Activated effector memory CD4-positive, alpha-beta T cell treated with anti-CD3 and anti-CD28 coated beads, Interleukin-2, amount 50 U/mL, for 16 hours (primary cell): ENCODE measurements at regions not wholly inside any gene's neighbourhood (a gene's known extent, or its start where the extent isn't known, plus 50 kb on each side); places are given as distances from the start of the nearest gene placed in this dataset.

ENCODE experiments used
- DNase-seq: peaks from one replicate; pipeline ENCODE4 v3.0.0-alpha.2; 2020

- no peak for DNase-seq
Measured at GRCh38 chr1:232555494-232556210, 74.3 kb downstream of the SIPA1L2 start.

DNA sequence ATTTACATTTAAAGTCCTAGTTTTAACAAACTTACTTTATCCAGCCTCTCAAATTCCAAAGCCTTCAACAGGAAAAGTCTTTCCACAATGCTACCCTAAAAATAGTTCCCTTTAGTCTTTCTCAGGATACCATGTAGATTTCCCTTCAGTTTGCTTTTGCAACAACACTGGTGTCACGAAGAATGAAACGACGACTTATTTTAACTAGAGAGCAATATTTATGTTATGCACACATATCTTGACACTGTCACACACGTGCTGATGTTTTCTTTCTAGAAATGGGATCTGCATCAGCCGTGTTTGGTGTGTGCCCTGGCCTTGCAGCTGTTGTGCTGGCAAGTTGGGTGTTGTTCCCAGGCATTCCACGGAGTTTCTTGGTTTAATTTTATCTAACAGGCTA is 75.5 kb downstream of the SIPA1L2 start:
- no peak for DNase-seq

DNA sequence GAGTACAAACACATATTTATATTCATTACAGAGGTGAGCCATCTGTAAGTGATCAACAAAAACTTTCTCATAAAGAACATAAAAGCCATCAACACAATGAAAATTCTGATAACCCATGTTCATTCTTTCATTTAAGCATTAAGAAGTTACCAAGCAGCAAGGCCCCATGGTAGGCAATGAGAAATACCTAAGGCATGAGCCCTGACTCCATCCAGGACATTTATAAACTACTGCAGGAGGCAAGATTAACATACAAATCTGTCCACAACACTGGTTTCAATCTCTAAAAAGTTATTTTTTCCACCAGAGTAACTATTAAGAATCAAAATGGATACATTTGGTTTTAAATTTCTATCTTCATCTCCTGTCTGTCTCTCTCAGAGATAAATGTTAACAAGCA is 76.1 kb downstream of the SIPA1L2 start:
- no peak for DNase-seq

GRCh38 chr1:232553050-232553754 is 76.7 kb downstream of the SIPA1L2 start:
- no peak for DNase-seq

GRCh38 chr1:232551386-232551785 is 78.5 kb downstream of the SIPA1L2 start:
- no peak for DNase-seq

DNA sequence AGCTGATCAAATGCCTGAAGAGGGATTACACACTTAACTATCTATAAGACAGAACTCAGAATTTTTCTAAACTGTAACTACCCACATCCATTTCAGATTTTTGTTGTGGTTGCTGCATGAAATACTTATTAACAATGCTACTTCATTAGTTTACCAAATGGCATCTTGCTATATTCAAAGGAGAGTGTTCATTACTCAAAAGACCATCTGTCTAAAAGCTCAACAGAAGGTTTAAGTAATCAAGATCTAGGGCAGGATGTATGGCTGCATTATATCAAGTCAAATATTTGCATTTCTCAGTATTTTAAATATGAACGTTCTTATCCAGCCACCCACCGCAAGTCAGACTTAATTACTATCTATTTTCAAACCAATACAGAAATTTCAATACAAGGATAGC is 79.9 kb downstream of the SIPA1L2 start:
- DNase-seq = no peak

GRCh38 chr1:232548691-232549090 is 81.2 kb downstream of the SIPA1L2 start:
- DNase-seq = no peak

DNA sequence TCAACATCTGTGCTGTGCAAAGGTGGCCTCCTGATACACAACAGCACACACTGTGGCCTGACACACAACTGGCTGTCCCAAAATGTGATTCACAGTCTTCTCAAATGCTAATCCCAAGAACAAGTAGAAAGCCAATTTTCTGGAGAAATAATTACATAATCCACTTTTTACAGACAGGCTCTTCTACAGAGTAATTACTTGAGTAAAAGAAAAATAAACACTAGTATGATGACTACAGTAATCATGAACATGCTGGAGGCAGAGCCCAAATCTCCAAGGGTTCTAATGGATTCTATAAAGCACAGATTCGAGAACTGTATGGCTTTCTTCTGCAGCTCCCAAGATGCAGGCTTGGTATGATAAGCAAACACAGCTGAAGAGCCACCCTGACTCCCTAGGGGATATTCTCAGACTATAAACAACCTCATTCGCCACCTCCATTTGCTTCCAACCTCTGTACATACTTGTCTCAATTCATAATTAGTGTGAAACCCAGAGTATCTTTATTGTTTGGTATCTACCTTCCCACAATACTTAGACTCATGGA is 81.9 kb downstream of the SIPA1L2 start:
- DNase-seq = no peak

GRCh38 chr1:232542633-232543593 is 87.0 kb downstream of the SIPA1L2 start:
- DNase-seq = no peak

DNA sequence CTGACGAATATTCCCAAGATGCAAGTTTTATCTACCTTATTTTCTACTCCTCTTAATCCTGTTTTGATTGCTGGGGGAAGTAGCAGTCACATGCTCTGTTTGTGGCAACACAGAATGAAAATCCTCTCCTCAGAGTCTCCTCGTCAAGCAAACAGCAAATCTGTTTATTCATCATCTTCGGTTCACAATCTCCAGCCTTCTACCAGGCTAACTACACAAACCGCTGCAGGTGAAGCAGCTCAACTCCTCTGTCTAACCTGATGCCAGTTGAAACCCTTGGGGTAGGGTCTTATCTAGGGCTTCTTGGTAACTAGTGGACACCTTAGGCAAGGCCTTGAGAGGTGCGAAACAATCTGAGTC is 91.0 kb downstream of the SIPA1L2 start:
- no peak for DNase-seq

DNA sequence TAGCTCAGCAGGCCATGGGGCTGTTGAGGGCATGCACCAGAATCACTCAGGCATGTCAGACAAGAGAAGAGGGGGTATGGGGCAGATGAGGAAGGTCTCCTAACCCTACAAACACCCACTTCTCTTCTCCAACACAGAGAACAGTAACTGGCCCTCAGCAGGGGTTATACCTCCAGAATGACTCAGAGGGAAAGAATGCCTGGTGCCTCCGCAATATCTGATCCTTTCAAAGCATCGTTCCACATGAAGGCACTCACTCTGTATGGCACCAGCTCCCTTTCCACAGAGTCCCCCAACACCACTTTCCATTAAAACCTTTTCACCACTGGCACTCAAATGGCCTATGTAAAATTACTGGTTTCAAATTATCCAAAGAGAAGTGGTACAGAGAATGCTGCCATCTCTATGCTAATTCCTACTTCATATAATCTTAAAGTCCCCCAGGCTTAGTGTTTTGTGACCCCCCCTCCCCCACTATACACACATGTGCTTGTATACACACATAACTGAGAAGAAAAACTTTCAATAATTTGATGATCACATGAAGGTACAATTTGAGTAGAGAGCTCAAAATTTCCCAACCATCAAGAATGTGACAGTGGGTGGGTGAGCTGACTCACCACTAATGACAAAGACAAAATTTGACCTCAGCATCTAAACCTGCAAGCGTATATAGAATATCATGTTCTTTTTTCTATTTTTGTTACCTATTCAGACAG is 91.5 kb downstream of the SIPA1L2 start:
- DNase-seq = no peak

- DNase-seq = no peak
Measured at GRCh38 chr1:232534552-232535517, 95.1 kb downstream of the SIPA1L2 start.

DNA sequence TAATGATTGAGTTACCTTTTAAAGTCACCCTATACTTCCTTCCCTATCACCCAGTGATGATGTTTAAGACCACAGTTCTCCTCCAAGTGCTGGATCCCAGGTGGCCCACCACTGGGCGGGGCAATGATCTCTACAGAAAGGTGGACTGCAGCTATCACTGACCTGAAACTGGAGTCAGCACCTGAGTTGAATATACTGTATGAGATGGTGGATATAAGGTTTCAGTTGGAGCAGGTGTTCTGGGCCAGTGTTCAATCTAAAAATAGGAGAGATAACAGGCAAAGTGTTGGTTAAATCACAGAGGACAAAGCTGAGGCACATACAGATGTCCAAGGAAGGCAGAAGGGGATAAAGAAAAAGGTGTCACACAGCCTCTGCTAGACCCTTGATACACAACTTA is 96.6 kb downstream of the SIPA1L2 start:
- no peak for DNase-seq

- no peak for DNase-seq
Measured at GRCh38 chr1:232532901-232533300, 97.0 kb downstream of the SIPA1L2 start.

GRCh38 chr1:232531291-232531690 is 98.6 kb downstream of the SIPA1L2 start:
- no peak for DNase-seq

- DNase-seq = no peak
Measured at GRCh38 chr1:232529747-232530146, 100.2 kb downstream of the SIPA1L2 start.

GRCh38 chr1:232528472-232529089 is 101.4 kb downstream of the SIPA1L2 start:
- DNase-seq = no peak

DNA sequence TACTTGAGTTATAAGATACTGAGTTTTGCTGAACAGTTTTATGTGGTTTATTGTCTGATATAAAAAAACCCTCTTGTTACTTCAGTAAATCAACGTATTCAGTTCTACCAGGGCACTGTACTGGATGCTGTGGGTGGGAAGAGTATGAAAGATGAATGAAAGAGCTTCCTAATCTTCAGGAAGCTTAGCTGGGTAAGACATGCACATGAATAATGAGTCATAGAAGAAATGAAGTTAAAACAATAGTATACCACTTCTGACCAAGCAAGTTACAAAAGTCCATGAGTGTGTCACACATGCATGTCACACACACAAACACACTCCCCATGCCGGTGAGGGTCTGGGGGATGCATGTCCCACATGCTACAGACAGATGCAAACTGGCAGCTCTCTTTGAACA is 105.9 kb downstream of the SIPA1L2 start:
- no peak for DNase-seq

GRCh38 chr1:232522189-232522588 is 107.7 kb downstream of the SIPA1L2 start:
- no peak for DNase-seq

GRCh38 chr1:232521660-232522059 is 108.3 kb downstream of the SIPA1L2 start:
- no peak for DNase-seq

GRCh38 chr1:232519186-232519585 is 110.7 kb downstream of the SIPA1L2 start:
- DNase-seq = no peak
